ENCODE measurements at regions not wholly inside any gene's neighbourhood (a gene's known extent, or its start where the extent isn't known, plus 50 kb on each side); places are given as distances from the start of the nearest gene placed in this dataset.

- Mint-ChIP-seq H3K27me3 (ENCODE audit: low read depth, poor library complexity) (no peaks in the 10 kb centered on the region), H3K27ac (no peak overlapping the region), H3K4me1 (no peaks in the 10 kb centered on the region)
Measured at GRCh38 chr21:22743085-22743484, 1744.9 kb downstream of the NCAM2 start.

DNA sequence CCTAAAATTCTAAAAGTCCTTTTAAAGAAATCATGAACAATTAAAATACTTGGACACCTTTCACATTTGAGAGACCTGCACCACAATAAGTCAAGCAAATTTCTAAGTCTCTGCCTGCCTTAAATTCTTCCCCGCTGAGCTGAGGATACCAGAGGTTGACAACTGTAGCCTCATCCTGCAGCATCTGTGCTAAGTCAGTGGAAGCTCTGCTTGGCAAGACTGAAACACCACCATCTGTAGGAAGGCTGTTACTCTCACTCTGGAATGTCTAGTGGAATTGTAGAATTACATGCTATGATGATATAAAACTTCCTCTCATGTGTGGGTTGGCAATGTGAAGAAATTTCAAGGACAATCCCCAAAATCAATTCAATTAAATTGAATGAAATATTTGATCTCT is 1756.5 kb downstream of the NCAM2 start:
- Mint-ChIP-seq H3K27ac (no peak overlapping the region), H3K27me3 (ENCODE audit: low read depth, poor library complexity) (peaks cover 3% of the 10 kb centered on the region), H3K36me3 (ENCODE audit: low read depth) (no peaks in the 10 kb centered on the region), H3K4me3 (no peak overlapping the region), H3K4me1 (no peaks in the 10 kb centered on the region), H3K9me3 (no peaks in the 10 kb centered on the region)
- TF ChIP-seq, protein P1, sequence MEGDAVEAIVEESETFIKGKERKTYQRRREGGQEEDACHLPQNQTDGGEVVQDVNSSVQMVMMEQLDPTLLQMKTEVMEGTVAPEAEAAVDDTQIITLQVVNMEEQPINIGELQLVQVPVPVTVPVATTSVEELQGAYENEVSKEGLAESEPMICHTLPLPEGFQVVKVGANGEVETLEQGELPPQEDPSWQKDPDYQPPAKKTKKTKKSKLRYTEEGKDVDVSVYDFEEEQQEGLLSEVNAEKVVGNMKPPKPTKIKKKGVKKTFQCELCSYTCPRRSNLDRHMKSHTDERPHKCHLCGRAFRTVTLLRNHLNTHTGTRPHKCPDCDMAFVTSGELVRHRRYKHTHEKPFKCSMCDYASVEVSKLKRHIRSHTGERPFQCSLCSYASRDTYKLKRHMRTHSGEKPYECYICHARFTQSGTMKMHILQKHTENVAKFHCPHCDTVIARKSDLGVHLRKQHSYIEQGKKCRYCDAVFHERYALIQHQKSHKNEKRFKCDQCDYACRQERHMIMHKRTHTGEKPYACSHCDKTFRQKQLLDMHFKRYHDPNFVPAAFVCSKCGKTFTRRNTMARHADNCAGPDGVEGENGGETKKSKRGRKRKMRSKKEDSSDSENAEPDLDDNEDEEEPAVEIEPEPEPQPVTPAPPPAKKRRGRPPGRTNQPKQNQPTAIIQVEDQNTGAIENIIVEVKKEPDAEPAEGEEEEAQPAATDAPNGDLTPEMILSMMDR (IDR thresholded peaks at IDR 0.05) = no peak
- DNase-seq = no peak

More at GRCh38 chr21:22743085-22743484, 1744.9 kb downstream of the NCAM2 start:
- DNase-seq = no peak
- H3K36me3 Mint-ChIP-seq (ENCODE audit: low read depth) = no peaks in the 10 kb centered on the region
- TF ChIP-seq, protein P1 (IDR thresholded peaks at IDR 0.05) = no peak
- peaks cover 6% of the 10 kb centered on the region for H3K9me3 Mint-ChIP-seq
- no peak overlapping the region for H3K4me3 Mint-ChIP-seq

DNA sequence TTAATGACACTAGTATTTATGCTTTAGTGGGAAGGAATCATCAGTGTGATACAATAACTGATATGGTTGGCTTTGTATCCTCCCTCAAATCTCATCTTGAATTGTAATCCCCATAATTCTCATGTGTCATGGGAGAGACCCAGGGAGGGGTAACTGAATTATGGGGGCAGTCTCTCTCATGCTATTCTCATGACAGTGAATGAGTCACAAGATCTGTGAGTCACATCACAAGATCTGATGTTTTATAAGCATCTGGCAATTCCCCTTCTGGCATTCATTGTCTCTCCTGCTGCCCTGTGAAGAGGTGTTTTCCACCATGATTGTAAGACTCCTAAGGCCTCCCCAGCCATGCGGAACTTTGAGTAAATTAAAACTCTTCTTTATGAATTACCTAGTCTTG is 1760.3 kb downstream of the NCAM2 start:
- H3K27ac Mint-ChIP-seq = no peak overlapping the region
- TF ChIP-seq, protein P1 (IDR thresholded peaks at IDR 0.05) = no peak
- no peak for DNase-seq
- H3K27me3 Mint-ChIP-seq (ENCODE audit: low read depth, poor library complexity) = peaks cover 3% of the 10 kb centered on the region
- H3K36me3 Mint-ChIP-seq (ENCODE audit: low read depth) = no peaks in the 10 kb centered on the region
- H3K9me3 Mint-ChIP-seq = no peaks in the 10 kb centered on the region
- no peaks in the 10 kb centered on the region for H3K4me1 Mint-ChIP-seq
- no peak overlapping the region for H3K4me3 Mint-ChIP-seq

DNA sequence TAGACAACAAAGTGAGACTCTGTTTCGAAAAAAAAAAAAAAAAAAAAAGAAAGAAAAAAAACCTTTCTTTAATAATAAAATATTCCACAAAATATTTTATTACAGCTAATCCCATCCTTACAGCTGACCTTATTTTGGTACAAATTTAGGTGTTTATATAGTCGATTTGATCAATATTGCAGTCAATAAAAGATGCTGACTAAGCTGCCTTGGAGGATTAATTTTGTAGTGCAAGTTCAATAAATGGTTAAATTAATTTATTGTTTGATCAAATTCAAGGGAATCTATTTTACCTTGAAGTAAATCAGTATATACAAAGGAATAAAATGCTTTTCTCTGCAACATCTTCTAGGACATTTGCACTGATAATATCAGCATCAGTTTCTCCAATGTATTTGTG is 1764.3 kb downstream of the NCAM2 start:
- H3K27ac Mint-ChIP-seq = no peak overlapping the region
- H3K27me3 Mint-ChIP-seq (ENCODE audit: low read depth, poor library complexity) = no peaks in the 10 kb centered on the region
- no peaks in the 10 kb centered on the region for H3K36me3 Mint-ChIP-seq (ENCODE audit: low read depth)
- DNase-seq = no peak
- TF ChIP-seq, protein P1 (IDR thresholded peaks at IDR 0.05) = no peak
- H3K4me3 Mint-ChIP-seq = no peak overlapping the region
- H3K4me1 Mint-ChIP-seq = no peaks in the 10 kb centered on the region
- H3K9me3 Mint-ChIP-seq = no peaks in the 10 kb centered on the region

GRCh38 chr21:22763442-22763841 is 1765.2 kb downstream of the NCAM2 start:
- Mint-ChIP-seq H3K4me3 (no peak overlapping the region), H3K4me1 (no peaks in the 10 kb centered on the region), H3K27ac (no peak overlapping the region), H3K36me3 (ENCODE audit: low read depth) (no peaks in the 10 kb centered on the region), H3K27me3 (ENCODE audit: low read depth, poor library complexity) (no peaks in the 10 kb centered on the region), H3K9me3 (no peaks in the 10 kb centered on the region)
- TF ChIP-seq, protein P1 (IDR thresholded peaks at IDR 0.05) = no peak
- DNase-seq = no peak

DNA sequence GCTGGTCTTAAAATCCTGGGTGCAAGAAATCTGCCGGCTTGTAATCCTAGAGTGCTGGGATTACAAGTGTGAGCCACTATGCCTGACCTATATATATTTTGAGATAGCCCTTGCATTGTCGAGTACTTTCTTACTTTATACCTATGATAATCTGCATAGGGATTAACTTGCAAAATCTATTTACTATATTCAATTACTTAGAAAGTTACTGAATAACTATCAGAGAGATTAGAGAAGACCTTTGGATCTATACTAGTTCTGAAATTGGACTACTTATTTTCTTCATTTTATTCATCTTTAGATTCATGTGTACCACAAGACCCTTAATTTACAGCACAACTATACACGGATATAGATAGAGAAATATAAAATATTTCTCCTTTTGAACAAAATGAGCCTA is 1766.0 kb downstream of the NCAM2 start:
- no peak for DNase-seq
- H3K27me3 Mint-ChIP-seq (ENCODE audit: low read depth, poor library complexity) = no peaks in the 10 kb centered on the region
- TF ChIP-seq, protein P1 (IDR thresholded peaks at IDR 0.05) = no peak

More for the DNA sequence above, 1766.0 kb downstream of the NCAM2 start:
- no peak overlapping the region for H3K4me3 Mint-ChIP-seq
- no peaks in the 10 kb centered on the region for H3K36me3 Mint-ChIP-seq (ENCODE audit: low read depth)
- H3K4me1 Mint-ChIP-seq = no peaks in the 10 kb centered on the region
- H3K27ac Mint-ChIP-seq = no peak overlapping the region
- H3K9me3 Mint-ChIP-seq = no peaks in the 10 kb centered on the region

Measured in nephron progenitor cell (in vitro differentiated cells).